HepG2 (cell line): ENCODE measurements at regions not wholly inside any gene's neighbourhood (a gene's known extent, or its start where the extent isn't known, plus 50 kb on each side); places are given as distances from the start of the nearest gene placed in this dataset.

Experiments used
- ATAC-seq: fragments of 200-7000 bp; cut with Tn5 transposase; 3 replicates; pipeline ENCODE4 v1.9.1; 2020; ENCODE audit warnings: mild to moderate bottlenecking, moderate library complexity
- BruUV-seq: library from RNA; stranded (reverse); fragments of 400-500 nt; replicated peaks from 2 replicates; lab custom pipeline; 2021; lab: Mats Ljungman, UMichigan
- CTCF ChIA-PET: fragments of 300-600 bp; formaldehyde crosslinking; extraction: SDS; loops from one replicate; lab custom pipeline; 2021; ENCODE audit warnings: low total read pairs, inconsistent platforms, low intra/inter-chr PET ratio; lab: Yijun Ruan, JAX
- POLR2A ChIA-PET: fragments of 350-600 bp; sonication (Branson Sonifier 250); formaldehyde crosslinking; loops from one replicate; lab custom pipeline; 2020; ENCODE audit warnings: antibody characterized with exemption, inconsistent platforms; lab: Yijun Ruan, JAX
- DNase-seq: peaks from one replicate; pipeline ENCODE4 v3.0.0-alpha.2; 2015; ENCODE audit warnings: low spot score
- FAIRE-seq: peaks from 3 replicates; lab custom pipeline; 2011; peaks lifted over from hg19 to GRCh38; lab: Jason Lieb, UNC
- H2AFZ ChIP-seq: one replicate; pipeline ENCODE4 v1.6.1; 2011; ENCODE audit warnings: low read length, inconsistent platforms
- H3K27ac ChIP-seq: fragments of 300-600 bp; 3 replicates; pipeline ENCODE4 v1.8.0; 2011; ENCODE audit warnings: mixed run types, mild to moderate bottlenecking, mixed read lengths, low read length, inconsistent platforms; ENCODE audit not compliant: insufficient read depth; ENCODE audit errors: extremely low read length
- H3K27me3 ChIP-seq, 2 experiments: fragments of 200-600 bp in 1 of 2; 2 replicates in 1 of 2; 3 replicates in 1 of 2; pipeline versions ENCODE4 v1.6.0 to v1.8.0; 2011; ENCODE audit warnings: low read length in 2 of 2, mild to moderate bottlenecking in 2 of 2, moderate library complexity in 2 of 2, inconsistent platforms in 1 of 2; ENCODE audit not compliant: insufficient read depth in 2 of 2, control insufficient read depth in 1 of 2
- H3K36me3 ChIP-seq, 2 experiments: fragments of 200-600 bp in 1 of 2; replicated peaks in 1 of 2; 2 replicates in 1 of 2; 3 replicates in 1 of 2; pipeline versions ENCODE4 v1.5.1 to v1.8.0; 2011; ENCODE audit warnings: low read length in 2 of 2, inconsistent platforms in 1 of 2; ENCODE audit not compliant: insufficient read depth in 2 of 2, control insufficient read depth in 1 of 2
- H3K4me1 ChIP-seq: 2 replicates; pipeline ENCODE4 v1.5.1; 2012; ENCODE audit warnings: low read length, inconsistent platforms; ENCODE audit not compliant: insufficient read depth
- H3K4me2 ChIP-seq: 2 replicates; pipeline ENCODE4 v1.6.0; 2011; ENCODE audit warnings: low read depth, low read length, inconsistent platforms
- H3K4me3 ChIP-seq, 3 experiments: fragments of 200-600 bp in 1 of 3; sonication (generic), shearing (Covaris generic) in 1 of 3; replicated peaks in 1 of 3; 2 replicates each; pipeline ENCODE4 v1.5.1; 2011 to 2016; ENCODE audit warnings: low read length in 3 of 3, inconsistent platforms in 2 of 3, low read depth in 2 of 3, mild to moderate bottlenecking in 2 of 3, control low read depth in 1 of 3, mixed read lengths in 1 of 3; ENCODE audit not compliant: insufficient read depth in 1 of 3
- H3K79me2 ChIP-seq: one replicate; pipeline ENCODE4 v1.6.1; 2011; ENCODE audit warnings: low read length, inconsistent platforms; ENCODE audit not compliant: insufficient read depth
- H3K9ac ChIP-seq: 2 replicates; pipeline ENCODE4 v1.6.0; 2011; ENCODE audit warnings: mild to moderate bottlenecking, low read depth, low read length, inconsistent platforms; ENCODE audit not compliant: insufficient read depth
- H3K9me3 ChIP-seq: 2 replicates; pipeline ENCODE4 v1.5.1; 2012; ENCODE audit warnings: mild to moderate bottlenecking, low read length
- H4K20me1 ChIP-seq: 2 replicates; pipeline ENCODE4 v1.6.0; 2011; ENCODE audit warnings: inconsistent platforms, mild to moderate bottlenecking, low read length, moderate library complexity; ENCODE audit not compliant: insufficient read depth
- AGO2 ChIP-seq: fragments of 200-400 bp; formaldehyde crosslinking; optimal IDR thresholded peaks from 2 replicates; pipeline ENCODE3; 2017; ENCODE audit warnings: mild to moderate bottlenecking, low read depth, low read length, moderate library complexity
- POLR2AphosphoS2 ChIP-seq: IDR thresholded peaks from 2 replicates; pipeline ENCODE4 v1.6.1; 2011; ENCODE audit warnings: low read depth, low read length, improper control_type of control experiment
- SKIL ChIP-seq: sonication (generic); formaldehyde crosslinking; IDR thresholded peaks from 2 replicates; pipeline ENCODE4 v1.8.0; 2022; ENCODE audit warnings: missing genetic modification reagents, mild to moderate bottlenecking, moderate library complexity, borderline replicate concordance
- ZBTB33 ChIP-seq: sonication (generic); formaldehyde crosslinking; IDR thresholded peaks from 2 replicates; pipeline ENCODE4 v1.4.0; 2020; ENCODE audit warnings: missing genetic modification reagents
- ZSCAN25 ChIP-seq: sonication (generic); formaldehyde crosslinking; IDR thresholded peaks from 2 replicates; pipeline ENCODE4 v1.8.0; 2022; ENCODE audit warnings: mild to moderate bottlenecking, missing genetic modification reagents
- WGBS: methylation state at CpG from one replicate; pipeline ENCODE4 v1.1.6; 2017; ENCODE audit warnings: low lambda C conversion rate; 5-methylcytosine and 5-hydroxymethylcytosine counted together
- in situ Hi-C: cut with HindIII; loops from 2 replicates; pipeline ENCODE4 v1.10.0; 2017; ENCODE audit warnings: low pct_unique_long_range_greater_than_20kb; ENCODE audit not compliant: extremely low pct_ligation_motif_present
- intact Hi-C: fragments of 100-400 bp; cut with micrococcal nuclease; formaldehyde crosslinking; loops from one replicate; pipeline ENCODE4 v1.10.0; 2022; ENCODE audit not compliant: unreplicated experiment

GRCh38 chr13:73248154-73248553, 189.3 kb downstream of the KLF5 start:
- in situ Hi-C loops (no loop called here), intact Hi-C loops (no loop called here)
- ChIA-PET CTCF (no interaction called here), POLR2A (no interaction called here)
- Histone ChIP-seq H4K20me1 (no peaks in the 10 kb centered on the region), H3K9me3 (no peaks in the 10 kb centered on the region), H3K36me3 (no peaks in the 10 kb centered on the region), H3K27ac (no peak overlapping the region), H3K9ac (no peak overlapping the region), H3K4me2 (no peak overlapping the region), H3K79me2 (no peaks in the 10 kb centered on the region), H2AFZ (no peak overlapping the region), H3K4me1 (no peaks in the 10 kb centered on the region), H3K27me3 (no peaks in the 10 kb centered on the region), H3K4me3 (no peak overlapping the region)
- DNase-seq (no peak), ATAC-seq (no peak), FAIRE-seq (no peak)
- no TSS peak for BruUV-seq
- TF ChIP-seq POLR2AphosphoS2, result no peak
- no peak for TF ChIP-seq ZBTB33 (CRISPR knock-in tag)
- no peak for TF ChIP-seq SKIL (CRISPR knock-in tag)
- 41% methylated on average over 3 of the region's 3 CpGs for WGBS

- no peaks in the 10 kb centered on the region for H3K27me3 ChIP-seq
- POLR2A ChIA-PET, result no interaction called here
- no peaks in the 10 kb centered on the region for H3K36me3 ChIP-seq
- H3K9ac ChIP-seq, result no peak overlapping the region
- no peak overlapping the region for H3K4me2 ChIP-seq
- H4K20me1 ChIP-seq, result no peaks in the 10 kb centered on the region
- no peak for DNase-seq
- H3K27ac ChIP-seq, result no peak overlapping the region
- TF ChIP-seq AGO2, result no peak
- TF ChIP-seq ZSCAN25 (CRISPR knock-in tag), result no peak
- TF ChIP-seq, all 625 proteins: peak for 0
- CTCF ChIA-PET, result no interaction called here
- ATAC-seq, result no peak
- no peak overlapping the region for H3K4me3 ChIP-seq
- H2AFZ ChIP-seq, result no peak overlapping the region
- H3K9me3 ChIP-seq, result no peaks in the 10 kb centered on the region
- H3K4me1 ChIP-seq, result no peaks in the 10 kb centered on the region
- BruUV-seq, result no TSS peak
- intact Hi-C loops, result no loop called here
- in situ Hi-C loops, result no loop called here
- no peak for FAIRE-seq
- no peaks in the 10 kb centered on the region for H3K79me2 ChIP-seq
- WGBS, result 48% methylated on average over 6 of the region's 6 CpGs
These were observed 186.4 kb downstream of the KLF5 start for GRCh38 chr13:73245246-73245645.
